ENCODE measurements at regions not wholly inside any gene's neighbourhood (a gene's known extent, or its start where the extent isn't known, plus 50 kb on each side); places are given as distances from the start of the nearest gene placed in this dataset.
"Not testable (repeated sequence)": the region's sequence is repeated elsewhere in the genome, so short reads cannot be mapped to it uniquely, and the experiment has no call there.

DNA sequence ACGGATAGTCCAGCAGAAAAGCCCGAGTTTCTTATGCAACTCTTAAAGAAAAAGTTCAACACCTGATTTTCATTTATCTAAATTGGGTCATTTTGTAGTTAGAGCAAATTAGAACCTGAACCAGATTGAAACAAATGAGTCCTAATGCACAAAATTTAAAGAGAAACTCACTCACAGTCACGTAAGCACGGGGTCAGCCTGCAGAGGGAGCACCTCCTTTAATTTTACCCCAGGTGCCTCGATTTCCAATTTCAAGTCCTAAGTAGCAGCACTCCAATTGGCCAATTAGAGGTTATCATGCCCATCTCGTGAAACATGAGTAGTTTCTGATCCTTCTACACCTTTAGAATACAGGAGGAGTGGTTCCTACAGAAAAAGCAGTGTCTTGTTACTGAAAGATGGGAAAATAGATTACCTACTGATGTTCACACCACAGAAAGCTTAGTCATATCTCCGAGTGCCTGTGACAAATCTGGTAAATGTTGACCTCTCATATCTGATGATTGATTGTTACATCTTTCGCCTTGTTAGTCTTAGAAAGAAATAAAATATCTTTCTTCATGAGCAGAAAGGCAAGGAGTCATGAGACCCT lies 1929.8 kb upstream of the LRRTM1 start:
- no peak for DNase-seq (ENCODE audit: low spot score)

DNA sequence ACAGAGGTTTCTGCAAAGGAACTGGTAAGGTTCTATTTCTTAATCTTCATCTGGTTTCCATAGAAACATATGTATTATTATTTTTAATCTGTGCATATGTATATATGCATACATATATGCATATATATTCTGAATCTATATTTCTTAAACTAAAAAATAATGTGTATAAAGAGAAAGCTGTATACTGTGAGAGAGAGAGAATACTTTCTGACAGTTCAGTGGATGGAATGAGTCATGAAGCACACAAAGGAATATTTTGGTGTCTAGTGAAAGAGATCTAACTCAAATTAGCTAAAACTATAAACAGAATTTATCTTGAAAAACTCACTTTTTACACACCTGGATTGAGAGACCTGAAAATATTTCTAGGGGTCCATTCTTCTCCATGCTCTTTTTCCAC lies 1929.3 kb upstream of the LRRTM1 start:
- no peak for DNase-seq (ENCODE audit: low spot score)

DNA sequence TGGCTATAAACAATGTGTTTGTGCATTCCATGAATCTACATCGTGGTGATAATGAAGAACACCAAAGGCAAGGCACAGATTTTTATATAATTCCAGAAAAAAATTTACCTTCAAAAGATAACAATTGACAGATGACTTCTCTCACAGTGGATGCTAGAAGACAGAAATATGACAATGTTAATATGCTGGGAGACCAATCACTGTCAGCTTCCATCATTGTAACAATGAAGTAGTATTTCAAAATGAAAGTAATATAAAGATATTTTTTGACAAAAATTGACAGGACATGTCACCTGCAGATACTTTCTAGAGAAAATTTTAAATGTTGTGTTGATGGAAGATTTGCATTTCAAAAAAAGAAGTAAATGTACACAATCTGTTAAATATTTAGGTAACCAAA lies 1925.9 kb upstream of the LRRTM1 start:
- no peak for DNase-seq (ENCODE audit: low spot score)

DNA sequence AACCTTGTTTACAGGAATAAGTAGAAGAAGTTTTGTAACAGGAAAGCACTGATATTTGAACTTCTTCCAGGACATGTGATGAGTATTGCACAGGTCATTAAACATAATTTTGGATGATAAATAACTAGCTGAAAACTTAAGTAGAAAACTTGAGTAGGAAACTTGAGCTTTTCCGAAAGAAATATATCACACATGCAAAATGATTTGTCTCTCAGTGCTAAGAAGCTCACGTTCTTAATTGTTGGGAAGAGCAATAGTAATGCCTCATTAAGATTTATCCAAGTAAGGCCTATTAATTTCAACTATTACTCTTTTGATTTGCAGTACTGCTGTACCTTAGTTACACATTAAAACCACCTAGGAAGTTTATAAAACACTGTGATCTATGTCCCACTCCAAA lies 1921.9 kb upstream of the LRRTM1 start:
- DNase-seq (ENCODE audit: low spot score): no peak

DNA sequence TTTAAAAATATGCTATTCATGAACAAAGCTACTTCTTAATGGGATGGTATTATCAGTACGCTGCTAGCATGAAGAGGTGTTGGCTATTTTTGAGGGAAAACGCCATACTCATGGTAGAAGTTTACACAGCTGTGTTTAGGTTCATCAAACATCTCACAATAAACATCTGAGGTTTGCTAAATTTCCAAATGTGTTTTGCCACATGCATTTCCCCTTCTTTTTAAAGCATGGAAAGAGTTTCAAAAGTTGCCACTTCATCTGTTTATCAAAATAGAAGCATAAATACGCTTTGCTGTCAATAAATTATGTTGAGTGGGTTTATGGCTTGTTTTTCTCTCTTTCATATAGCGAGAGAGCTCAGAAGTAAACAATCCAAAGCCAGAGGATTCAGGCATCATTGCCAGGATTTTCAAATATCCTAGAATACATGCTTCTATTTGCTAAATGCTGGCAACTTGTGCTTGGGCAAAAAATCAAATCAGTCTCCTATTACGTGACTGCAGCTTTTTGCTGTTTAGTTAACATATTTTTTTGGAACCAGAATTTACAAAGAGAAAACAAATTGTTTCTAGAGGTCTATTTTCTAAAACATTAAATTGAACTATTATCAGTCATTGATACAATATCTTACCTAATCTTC lies 1919.9 kb upstream of the LRRTM1 start:
- DNase-seq (ENCODE audit: low spot score): no peak

DNA sequence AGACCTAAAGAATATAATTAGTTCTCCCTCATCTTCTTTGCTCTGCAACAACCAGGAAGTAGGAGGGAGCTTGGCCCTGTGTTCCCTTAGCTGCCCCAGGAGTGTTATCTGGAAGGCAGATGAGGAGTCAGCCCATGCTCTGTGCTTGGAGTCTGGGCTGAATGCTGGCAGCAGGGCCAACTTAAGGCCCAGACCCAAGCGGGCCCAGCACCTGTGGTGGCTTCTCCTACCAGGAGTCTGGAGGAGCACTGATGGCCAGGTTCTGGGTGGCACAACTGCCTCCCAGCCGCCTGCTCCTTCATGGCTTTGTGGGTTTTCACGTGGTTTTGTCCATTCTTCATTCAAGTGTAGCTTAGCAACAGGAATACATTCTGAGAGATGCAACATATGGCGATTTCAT lies 1910.7 kb upstream of the LRRTM1 start:
- no peak for DNase-seq (ENCODE audit: low spot score)

DNA sequence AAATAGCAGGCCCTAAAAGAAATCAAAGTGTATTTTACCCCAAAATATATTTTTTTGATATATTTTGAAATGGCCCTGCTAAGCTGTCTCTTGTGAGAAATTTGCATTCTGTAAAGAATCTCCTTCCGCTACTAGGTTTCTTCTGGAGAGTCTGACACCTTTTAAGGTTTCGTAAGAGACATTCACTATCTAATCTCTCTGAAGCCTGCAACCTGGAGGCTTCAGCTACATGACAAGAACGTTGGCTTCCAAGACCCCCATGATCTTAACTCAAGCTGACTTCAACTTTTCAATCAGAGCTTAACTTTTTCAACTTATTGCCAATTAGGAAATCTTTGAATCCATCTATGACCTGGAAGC lies 1894.9 kb upstream of the LRRTM1 start:
- no peak for DNase-seq (ENCODE audit: low spot score)

DNA sequence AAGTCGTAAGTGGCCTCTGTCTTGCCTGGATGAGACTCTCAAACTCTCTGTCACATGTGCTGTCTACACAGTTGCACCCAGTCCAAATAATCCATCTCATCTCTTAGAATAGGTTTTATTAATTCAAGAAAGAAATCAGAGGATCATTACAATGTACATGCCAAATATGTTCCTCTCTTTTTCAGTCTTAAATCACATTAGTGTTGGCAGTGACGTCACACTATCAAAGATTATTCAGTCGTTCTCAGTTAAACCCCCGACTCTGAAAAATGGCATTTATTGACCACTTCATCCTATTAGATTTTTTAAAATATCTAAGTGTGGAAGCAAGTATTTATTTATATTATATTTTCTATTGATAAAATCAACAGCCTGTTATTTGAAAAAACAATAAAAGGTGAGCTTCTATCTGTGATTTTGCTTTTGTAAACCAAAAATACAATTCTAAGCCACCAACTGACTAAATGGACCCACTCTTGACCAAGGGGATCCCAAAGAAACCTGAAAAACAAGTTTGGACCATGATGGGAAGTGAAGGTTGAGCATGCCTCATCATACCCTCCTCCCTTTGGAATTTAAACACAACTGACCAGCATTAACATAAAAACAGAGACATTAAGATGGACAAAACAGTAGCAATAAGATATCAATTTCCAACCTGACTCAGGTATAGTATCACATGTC lies 1894.4 kb upstream of the LRRTM1 start:
- no peak for DNase-seq (ENCODE audit: low spot score)

DNA sequence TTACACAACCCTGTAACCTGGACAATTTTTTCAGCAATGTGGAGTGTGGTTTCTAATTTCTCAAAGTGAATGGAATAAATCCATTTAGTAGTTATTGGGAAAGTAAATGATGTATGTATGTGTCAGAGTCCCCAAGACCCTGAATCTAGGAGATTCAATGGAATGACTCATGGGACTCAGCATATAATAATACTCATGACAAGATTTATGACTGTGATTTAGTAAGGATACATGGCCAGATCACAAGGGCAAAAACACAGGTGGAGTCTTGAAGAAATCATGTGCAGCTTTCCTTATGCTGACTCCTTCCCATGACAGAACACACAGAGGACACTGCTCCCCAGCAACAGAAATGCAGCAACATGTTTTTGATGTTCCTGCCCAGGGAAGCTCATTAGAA lies 1877.7 kb upstream of the LRRTM1 start:
- no peak for DNase-seq (ENCODE audit: low spot score)

DNA sequence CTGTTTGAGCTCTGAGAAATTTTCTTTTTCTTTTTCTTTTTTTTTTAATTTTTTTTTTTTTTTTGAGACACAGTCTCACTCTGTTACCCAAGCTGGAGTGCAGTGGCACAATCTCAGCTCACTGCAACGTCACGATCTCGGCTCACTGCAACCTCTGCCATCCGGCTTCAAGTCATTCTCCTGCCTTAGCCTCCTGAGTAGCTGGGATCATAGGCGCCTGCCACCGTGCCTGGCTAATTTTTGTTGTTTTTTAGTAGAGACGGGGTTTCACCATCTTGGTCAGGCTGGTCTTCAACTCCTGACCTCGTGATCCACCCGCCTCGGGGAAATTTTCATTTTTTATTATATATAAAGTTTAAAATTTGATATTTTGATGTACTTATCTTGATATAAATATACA lies 1870.7 kb upstream of the LRRTM1 start:
- not testable (repeated sequence) for DNase-seq (ENCODE audit: low spot score)

DNA sequence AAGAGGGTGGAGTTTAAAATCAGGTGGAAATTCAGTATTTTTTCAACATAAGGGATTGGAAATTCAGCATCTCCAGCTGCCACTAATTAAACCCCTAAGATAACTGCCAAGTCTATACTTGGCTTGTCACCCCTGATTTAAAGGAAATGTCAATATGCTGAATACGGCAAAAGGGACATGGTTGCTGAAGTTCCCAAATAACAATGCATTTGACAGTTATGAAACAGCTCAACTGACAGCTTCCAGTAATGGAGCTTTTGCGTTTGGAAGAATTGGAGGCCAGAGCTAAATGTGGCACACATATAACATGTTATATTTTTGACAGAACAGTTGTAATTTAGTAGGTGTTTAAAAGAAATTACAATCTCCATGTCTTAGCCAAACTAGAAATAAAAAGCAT lies 1867.9 kb upstream of the LRRTM1 start:
- DNase-seq (ENCODE audit: low spot score): no peak

DNA sequence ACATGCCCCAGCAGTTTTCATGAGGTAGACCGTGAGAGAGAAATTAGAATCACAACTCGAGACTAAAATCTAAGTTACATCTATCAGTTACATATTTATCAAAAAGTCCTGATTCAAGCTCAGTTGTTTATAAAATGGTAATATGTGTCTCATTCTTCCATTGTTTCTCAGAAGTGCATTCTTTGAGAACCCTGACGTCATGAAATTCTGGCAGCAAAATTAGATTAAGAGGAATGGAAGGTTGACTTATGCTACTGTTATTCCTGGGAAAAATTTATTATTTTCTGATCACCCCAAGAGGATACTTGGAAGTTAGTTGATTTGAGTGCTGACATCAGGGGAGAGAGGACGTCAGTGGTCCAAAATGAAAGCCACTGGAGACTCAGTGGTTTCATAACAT lies 1864.8 kb upstream of the LRRTM1 start:
- DNase-seq (ENCODE audit: low spot score): no peak

DNA sequence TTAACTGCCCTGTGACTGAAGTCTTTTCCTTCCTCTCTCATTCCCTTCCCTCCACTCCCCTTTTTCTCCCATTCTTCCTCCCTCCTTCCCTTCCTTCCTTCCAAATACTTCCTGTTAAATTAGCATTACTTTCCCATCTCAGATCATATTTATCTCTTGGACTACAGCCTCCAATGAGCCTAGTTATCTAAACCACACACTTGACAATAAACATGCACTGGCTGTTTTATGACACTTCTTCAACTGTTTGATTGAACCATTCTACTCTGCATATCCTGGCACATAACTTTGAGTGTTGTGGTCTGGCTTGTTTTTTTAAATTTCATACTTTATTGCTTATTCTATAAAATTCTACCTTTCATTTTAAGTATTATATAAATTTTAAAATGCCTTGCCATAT lies 1860.8 kb upstream of the LRRTM1 start:
- no peak for DNase-seq (ENCODE audit: low spot score)

DNA sequence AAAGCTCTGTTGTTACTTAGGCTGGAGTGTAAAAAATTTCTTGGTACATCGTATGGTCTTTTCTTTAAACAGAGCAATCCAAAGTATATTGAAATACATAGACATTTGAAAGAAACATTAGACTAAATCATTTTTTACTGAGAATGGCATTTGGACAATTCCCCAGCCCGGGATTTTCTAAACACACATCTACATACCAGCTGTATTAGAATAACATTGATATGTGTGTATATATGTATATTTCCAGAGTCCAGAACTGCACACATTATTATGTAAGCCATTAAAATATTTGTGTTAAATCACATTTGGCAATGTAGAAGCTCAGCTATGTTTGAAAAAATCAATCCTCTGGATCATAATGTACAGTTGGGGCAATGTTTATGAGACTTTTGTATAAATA lies 1853.6 kb upstream of the LRRTM1 start:
- no peak for DNase-seq (ENCODE audit: low spot score)

DNA sequence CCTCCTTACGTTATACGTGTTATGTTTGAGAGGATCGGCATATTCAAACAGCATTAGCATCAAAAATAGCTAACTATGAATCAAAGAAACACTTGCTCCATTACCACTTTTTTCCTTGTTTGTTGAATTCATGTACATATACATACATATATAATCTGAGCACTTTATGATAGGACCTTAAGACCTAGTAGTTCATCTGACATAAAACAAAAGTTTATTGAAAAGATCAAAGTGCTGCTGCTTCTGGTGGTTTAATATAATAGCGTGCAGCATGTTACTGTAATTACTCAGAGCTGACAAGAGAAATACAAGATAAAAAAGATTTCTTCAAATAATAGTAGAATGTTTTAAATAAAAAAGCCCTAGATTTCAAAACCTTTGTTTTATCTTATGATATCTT lies 1850.9 kb upstream of the LRRTM1 start:
- no peak for DNase-seq (ENCODE audit: low spot score)

DNA sequence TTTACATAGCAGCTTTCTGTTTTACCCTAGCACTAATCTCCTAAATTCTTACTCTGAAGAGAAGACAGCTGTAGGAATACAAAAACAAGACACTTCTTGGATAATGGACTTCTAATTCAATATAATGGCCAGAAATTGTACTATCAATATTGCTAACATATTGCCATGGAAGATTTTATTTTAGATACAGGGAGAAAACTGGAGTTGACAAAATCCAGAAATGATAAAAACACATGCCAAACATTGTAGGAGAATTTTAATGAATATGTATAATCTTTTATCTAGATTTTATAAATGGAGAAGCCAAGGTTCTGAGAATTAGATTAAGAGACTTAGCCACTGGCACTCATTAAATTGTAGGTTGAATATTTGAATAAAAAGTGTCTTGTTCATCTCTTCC lies 1838.8 kb upstream of the LRRTM1 start:
- DNase-seq (ENCODE audit: low spot score): no peak

DNA sequence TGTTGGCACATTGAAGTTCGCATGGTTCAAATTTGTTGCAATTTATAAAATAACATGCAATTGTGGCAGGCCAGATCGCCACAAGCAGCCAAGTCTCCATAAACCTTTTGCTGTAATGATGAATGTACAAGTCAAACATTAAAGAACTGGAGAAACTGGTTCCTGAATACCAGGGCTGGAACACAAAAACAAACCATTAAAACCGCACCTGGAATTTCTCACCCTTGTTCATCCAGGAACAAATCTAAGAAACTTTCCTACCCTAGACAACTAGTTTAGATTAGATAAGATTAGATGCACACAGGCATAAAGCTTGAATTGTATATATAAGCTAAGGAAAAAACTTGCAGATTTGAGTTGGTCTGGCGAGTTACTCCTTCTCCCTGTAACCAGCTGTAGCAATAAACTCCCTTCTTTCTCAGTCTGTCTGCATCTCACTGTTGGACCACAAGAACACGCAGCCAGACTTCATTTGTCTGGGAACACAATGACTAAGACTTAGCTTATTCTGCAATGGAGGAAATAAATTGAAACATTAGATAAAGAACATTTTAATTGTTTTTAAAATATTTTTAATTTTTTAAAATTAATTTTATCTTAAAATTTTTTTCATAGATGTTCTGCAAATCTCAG lies 1835.5 kb upstream of the LRRTM1 start:
- DNase-seq (ENCODE audit: low spot score): no peak

DNA sequence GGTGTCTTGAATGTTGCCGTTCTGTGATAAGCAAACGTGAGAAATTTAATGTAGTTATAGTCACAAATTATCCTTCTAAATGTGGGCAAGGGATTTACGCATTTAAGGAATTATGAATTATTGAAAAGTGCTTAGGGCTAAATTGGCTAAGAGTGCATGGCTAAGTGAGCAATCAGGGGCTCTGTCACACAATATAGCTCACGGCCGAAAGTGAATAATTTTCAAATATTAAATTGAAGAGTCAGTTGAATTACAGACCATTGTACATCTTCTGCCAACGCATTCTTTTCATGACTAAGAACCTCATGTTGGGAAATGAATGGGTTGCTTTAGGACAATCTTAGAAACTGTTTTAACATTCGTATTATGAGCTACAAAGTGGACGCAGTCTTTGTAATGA lies 1832.9 kb upstream of the LRRTM1 start:
- DNase-seq (ENCODE audit: low spot score): no peak

DNA sequence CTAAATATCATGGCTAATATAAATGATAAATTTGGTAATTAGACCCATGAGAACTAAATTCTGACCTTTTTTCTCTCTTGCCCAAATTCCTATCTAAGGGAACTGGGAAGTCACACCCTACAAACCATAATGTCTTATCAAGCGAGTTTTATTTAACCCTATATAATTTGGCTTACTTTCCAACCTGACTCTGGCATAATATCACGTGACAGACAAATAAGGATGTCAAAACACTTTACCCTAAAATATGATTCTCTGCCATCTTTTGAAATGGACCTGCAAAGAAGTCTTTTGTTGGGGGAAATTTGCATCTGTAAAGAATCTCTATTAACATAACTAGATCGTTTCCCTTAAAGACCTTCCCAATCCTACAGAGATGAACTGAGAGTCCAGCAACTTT lies 1823.5 kb upstream of the LRRTM1 start:
- DNase-seq (ENCODE audit: low spot score): no peak

DNA sequence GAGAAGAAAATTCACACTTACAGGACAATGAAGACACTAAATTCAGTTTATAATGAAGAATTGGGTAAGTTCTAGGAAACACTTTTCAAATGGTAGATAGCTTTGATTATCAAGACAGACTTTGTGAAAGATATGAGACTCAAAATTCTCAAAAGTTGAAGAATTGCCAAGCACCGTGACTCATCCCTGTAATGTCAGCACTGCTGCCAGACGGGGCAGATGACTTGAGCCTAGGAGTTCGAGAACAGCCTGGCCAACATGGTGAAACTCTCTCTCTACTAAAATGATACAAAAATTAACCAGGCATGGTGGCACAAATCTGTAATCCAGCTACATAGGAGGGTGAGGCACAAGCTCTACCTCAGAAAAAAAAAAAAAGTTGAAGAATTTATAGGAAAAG lies 1820.1 kb upstream of the LRRTM1 start:
- DNase-seq (ENCODE audit: low spot score): no peak

DNA sequence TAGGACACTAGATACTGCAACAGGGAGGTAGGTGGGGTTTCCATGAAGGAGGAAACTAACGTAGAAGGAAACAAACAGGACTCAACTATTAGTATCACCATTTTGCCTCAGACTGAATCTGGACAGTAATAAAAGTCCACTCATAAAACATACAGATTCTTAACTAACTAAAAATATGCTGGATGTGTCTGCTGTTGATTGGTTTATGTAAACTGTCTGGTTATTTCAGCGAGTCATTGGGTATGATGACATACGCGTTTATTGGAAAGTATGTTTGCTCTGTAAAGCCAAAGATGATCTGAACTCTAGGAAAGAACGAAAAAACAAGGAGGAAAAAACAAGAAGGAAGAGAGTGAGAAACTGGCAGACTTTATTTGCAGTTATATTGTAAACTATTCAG lies 1816.1 kb upstream of the LRRTM1 start:
- DNase-seq (ENCODE audit: low spot score): no peak

DNA sequence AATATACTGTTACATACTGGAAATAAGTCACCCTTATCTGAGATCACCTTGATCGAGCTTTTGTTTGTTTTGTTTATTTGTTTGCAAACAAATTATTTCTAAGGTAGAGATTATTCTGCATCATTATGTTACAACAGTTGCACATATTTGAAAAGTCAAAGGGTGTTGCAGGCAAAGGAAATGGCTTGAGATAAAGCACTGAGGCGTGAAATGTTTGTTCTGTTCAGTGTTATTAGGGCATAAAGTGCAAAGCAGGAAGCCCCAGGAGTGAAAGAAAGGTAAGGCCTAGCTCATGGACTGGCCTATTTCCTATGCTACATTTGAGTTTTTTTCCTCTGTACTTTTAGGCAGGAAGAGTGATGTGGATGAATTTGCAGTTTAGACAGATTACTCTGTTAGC lies 1815.6 kb upstream of the LRRTM1 start:
- no peak for DNase-seq (ENCODE audit: low spot score)

DNA sequence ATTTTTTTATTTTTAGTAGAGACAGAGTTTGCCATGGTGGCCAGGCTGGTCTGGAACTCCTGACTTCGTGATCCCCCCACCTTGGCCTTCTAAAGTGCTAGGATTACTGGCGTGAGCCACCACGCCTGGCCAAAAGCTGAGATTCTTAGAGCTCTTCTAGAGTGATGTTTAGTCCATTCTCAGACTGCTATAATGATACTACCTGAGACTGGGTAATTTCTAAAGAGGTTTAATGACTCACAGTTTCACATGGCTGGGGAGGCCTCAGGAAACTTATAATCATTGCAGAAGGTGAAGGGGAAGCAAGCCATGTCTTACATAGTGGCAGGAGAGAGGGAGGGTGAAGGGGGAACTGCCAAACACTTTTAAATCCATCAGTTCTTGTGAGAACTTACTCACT lies 1804.9 kb upstream of the LRRTM1 start:
- no peak for DNase-seq (ENCODE audit: low spot score)

DNA sequence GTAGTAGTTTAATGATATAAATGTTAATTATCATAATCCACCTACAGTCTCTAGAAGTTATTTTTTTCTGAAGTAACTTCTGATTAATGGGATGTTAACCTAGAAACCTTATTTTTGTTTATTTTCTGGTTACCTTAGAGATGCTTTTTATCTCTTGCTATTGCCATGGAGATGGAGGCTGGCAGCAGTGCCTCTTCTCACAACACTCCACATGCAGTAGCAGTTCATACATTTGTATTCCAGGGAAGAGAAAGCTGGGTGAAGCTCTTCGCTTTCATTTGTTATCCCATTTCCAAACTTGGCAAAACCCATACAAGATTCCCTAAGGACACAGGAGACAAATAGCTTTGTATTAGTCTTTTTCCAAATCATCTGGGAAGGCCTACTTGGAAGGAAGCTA lies 1794.1 kb upstream of the LRRTM1 start:
- no peak for DNase-seq (ENCODE audit: low spot score)

Data from CD4-positive, alpha-beta T cell treated with Interleukin-6 at 100 ng/mL for 8 hours (primary cell).